Loucy (cell line): ENCODE measurements at regions not wholly inside any gene's neighbourhood (a gene's known extent, or its start where the extent isn't known, plus 50 kb on each side); places are given as distances from the start of the nearest gene placed in this dataset.

ENCODE experiments used
- H2AFZ ChIP-seq: fragments of 200-600 bp; sonication (generic); 2 replicates; pipeline ENCODE4 v1.6.0; 2016; ENCODE audit warnings: antibody characterized with exemption, mild to moderate bottlenecking, low read length, moderate library complexity
- H3F3A ChIP-seq: fragments of 200-600 bp; 2 replicates; pipeline ENCODE4 v1.6.0; 2016; ENCODE audit warnings: antibody characterized with exemption, low read depth, mild to moderate bottlenecking
- H3K27me3 ChIP-seq: fragments of 200-600 bp; sonication (generic); 2 replicates; pipeline ENCODE4 v1.6.1; 2014; ENCODE audit warnings: low read length, mild to moderate bottlenecking; ENCODE audit not compliant: insufficient read depth, poor library complexity, severe bottlenecking
- H3K36me3 ChIP-seq: fragments of 200-600 bp; sonication (generic); 2 replicates; pipeline ENCODE4 v1.6.1; 2016; ENCODE audit warnings: low read length; ENCODE audit not compliant: insufficient read depth
- H3K4me1 ChIP-seq: fragments of 200-600 bp; sonication (generic); 2 replicates; pipeline ENCODE4 v1.5.1; 2014; ENCODE audit warnings: low read length, mild to moderate bottlenecking; ENCODE audit not compliant: insufficient read depth, poor library complexity, severe bottlenecking
- H3K4me2 ChIP-seq: fragments of 200-600 bp; sonication (generic); 2 replicates; pipeline ENCODE4 v1.6.0; 2014; ENCODE audit warnings: antibody characterized with exemption, low read length, low read depth, mild to moderate bottlenecking; ENCODE audit not compliant: poor library complexity, severe bottlenecking
- H3K4me3 ChIP-seq: fragments of 200-600 bp; sonication (generic); 2 replicates; pipeline ENCODE4 v1.5.1; 2014; ENCODE audit warnings: low read length, mild to moderate bottlenecking, mixed read lengths; ENCODE audit not compliant: poor library complexity, severe bottlenecking
- H3K79me2 ChIP-seq: fragments of 200-600 bp; sonication (generic); 2 replicates; pipeline ENCODE4 v1.6.1; 2014; ENCODE audit warnings: low read length; ENCODE audit not compliant: insufficient read depth
- H3K9ac ChIP-seq: fragments of 200-600 bp; sonication (generic); 2 replicates; pipeline ENCODE4 v1.6.0; 2014; ENCODE audit warnings: mild to moderate bottlenecking, low read depth, low read length, moderate library complexity; ENCODE audit not compliant: poor library complexity, severe bottlenecking
- H3K9me2 ChIP-seq: fragments of 200-600 bp; sonication (generic); replicated peaks from 2 replicates; pipeline ENCODE4 v1.6.1; 2016; ENCODE audit warnings: low read depth, low read length, mixed read lengths
- H3K9me3 ChIP-seq: fragments of 200-600 bp; sonication (generic); 2 replicates; pipeline ENCODE4 v1.6.1; 2014; ENCODE audit warnings: mild to moderate bottlenecking, antibody characterized with exemption, low read length, low read depth; ENCODE audit not compliant: insufficient read depth
- H4K20me1 ChIP-seq: fragments of 200-600 bp; sonication (generic); 2 replicates; pipeline ENCODE4 v1.6.0; 2014; ENCODE audit warnings: antibody characterized with exemption, low read length, mild to moderate bottlenecking; ENCODE audit not compliant: insufficient read depth, poor library complexity, severe bottlenecking
- CTCF ChIP-seq: fragments of 200-600 bp; sonication (generic); conservative IDR thresholded peaks from 2 replicates; pipeline ENCODE4 v1.5.1; 2014; ENCODE audit warnings: mild to moderate bottlenecking, antibody characterized with exemption, low read length
- EZH2phosphoT487 ChIP-seq: fragments of 200-600 bp; IDR thresholded peaks from 2 replicates; pipeline ENCODE4 v1.6.1; 2018; ENCODE audit warnings: antibody characterized with exemption, mild to moderate bottlenecking, moderate library complexity, borderline replicate concordance

DNA sequence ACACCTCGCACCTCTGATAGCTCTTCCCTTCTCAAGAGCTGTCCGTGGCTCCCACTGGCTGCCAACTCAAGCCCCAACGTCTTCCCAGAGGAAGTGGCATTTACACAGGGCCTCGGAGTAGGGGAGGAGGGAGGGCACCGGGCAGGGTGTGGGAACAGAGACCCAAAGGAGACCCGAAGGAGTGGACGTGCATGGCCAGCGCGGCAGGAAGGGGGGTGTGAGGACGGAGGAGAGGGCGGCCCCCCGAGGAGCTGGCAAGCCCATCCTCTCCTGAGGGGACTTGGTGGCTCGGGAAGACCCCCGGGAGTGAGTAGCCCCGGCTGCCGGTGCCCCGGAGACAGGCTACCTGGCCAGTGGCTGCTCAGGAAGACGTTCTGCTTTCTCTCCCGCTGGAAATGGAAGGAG, 85.9 kb downstream of the FOXL3 start:
- H3F3A ChIP-seq: no peaks in the 10 kb centered on the region
- no peak overlapping the region for H3K4me3 ChIP-seq
- no peaks in the 10 kb centered on the region for H4K20me1 ChIP-seq
- H3K9me3 ChIP-seq: no peaks in the 10 kb centered on the region
- H3K9ac ChIP-seq: no peak overlapping the region
- no peak overlapping the region for H2AFZ ChIP-seq
- H3K4me2 ChIP-seq: no peak overlapping the region
- no peaks in the 10 kb centered on the region for H3K79me2 ChIP-seq
- H3K4me1 ChIP-seq: peaks cover 2% of the 10 kb centered on the region
- H3K36me3 ChIP-seq: no peaks in the 10 kb centered on the region
- TF ChIP-seq EZH2phosphoT487 (no peak), CTCF (no peak)
- no peaks in the 10 kb centered on the region for H3K27me3 ChIP-seq
- no peaks in the 10 kb centered on the region for H3K9me2 ChIP-seq

GRCh38 chr7:376306-377079, 86.5 kb downstream of the FOXL3 start:
- Histone ChIP-seq H3K9me3 (no peaks in the 10 kb centered on the region), H3F3A (no peaks in the 10 kb centered on the region), H3K79me2 (no peaks in the 10 kb centered on the region), H3K4me2 (no peak overlapping the region), H3K9ac (no peak overlapping the region), H4K20me1 (no peaks in the 10 kb centered on the region), H3K4me1 (peaks cover 8% of the 10 kb centered on the region), H2AFZ (no peak overlapping the region), H3K9me2 (no peaks in the 10 kb centered on the region), H3K4me3 (no peak overlapping the region), H3K36me3 (no peaks in the 10 kb centered on the region), H3K27me3 (no peaks in the 10 kb centered on the region)
- TF ChIP-seq CTCF: no peak
- TF ChIP-seq EZH2phosphoT487: no peak

DNA sequence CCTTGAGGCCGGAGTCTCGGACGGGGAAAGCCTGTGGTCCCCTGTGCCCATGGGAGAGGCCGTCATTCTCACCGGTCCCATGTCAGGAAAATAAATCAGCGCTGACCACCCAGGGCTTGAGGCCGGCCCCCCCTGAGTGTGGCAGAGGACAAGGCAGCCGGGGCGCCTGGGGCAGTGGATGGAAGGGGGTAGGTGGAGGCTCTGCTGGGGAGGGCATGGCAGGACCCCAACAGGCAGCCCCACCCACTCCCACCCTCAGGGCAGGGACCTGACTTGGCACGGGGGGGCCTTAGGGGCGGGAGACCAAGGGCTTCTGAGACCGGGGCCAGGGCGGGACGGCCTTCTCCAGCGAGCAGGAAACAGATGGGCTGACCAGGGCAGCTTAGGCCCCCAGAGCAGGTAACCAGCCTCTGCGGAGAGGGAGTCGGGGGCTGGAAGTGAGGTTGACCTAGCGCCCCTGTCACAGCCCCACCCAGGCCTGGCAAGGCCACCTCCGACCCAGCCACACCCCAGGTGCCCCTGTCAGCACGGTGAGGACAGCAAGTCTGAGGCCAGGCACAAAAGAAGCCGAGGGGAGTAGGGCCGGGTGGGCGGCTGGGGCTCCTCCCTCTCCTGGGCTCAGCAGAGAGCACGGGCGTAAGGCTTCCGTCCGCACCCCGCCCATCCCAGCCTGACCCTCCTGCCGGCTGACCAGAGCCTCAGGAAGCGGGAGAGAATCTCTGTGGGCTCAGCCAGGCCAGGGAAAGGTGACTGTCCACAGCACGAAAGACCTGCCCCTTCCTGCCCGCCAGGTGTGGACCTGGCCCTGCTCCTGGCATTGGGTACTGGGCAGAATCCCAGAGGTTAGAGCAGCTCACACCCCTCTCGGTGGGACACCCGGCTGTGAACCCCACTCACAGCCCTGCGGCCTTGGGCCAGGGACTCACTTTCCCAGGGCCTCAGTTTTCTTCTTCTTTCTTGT, 87.4 kb downstream of the FOXL3 start:
- H3K4me1 ChIP-seq: peaks cover 17% of the 10 kb centered on the region
- H2AFZ ChIP-seq: no peak overlapping the region
- no peak overlapping the region for H3K9ac ChIP-seq
- H4K20me1 ChIP-seq: no peaks in the 10 kb centered on the region
- H3K36me3 ChIP-seq: no peaks in the 10 kb centered on the region
- TF ChIP-seq EZH2phosphoT487 (no peak), CTCF (no peak)
- H3K9me3 ChIP-seq: no peaks in the 10 kb centered on the region
- no peaks in the 10 kb centered on the region for H3K79me2 ChIP-seq
- no peaks in the 10 kb centered on the region for H3K27me3 ChIP-seq
- no peak overlapping the region for H3K4me2 ChIP-seq
- no peak overlapping the region for H3K4me3 ChIP-seq
- no peaks in the 10 kb centered on the region for H3K9me2 ChIP-seq
- H3F3A ChIP-seq: no peaks in the 10 kb centered on the region
